ENCODE measurements at regions not wholly inside any gene's neighbourhood (a gene's known extent, or its start where the extent isn't known, plus 50 kb on each side); places are given as distances from the start of the nearest gene placed in this dataset.

- dilution Hi-C loops (cut with MboI; ENCODE audit: extremely low pct_ligation_motif_present, low sequenced_read_pairs), result no loop called here
- H3K9ac ChIP-seq (replicated peaks; ENCODE audit: extremely low read depth, insufficient read depth, low read length), result no peak overlapping the region
Measured at GRCh38 chr4:124993838-124994237, 281.3 kb upstream of the ANKRD50 start.

More at GRCh38 chr4:124993838-124994237, 281.3 kb upstream of the ANKRD50 start:
- no peak overlapping the region for H3K27ac ChIP-seq (ENCODE audit: insufficient read depth, low read depth, low read length)
- H3K4me3 ChIP-seq (replicated peaks in 1 of 3; ENCODE audit: insufficient read depth in 1 of 3, low read depth in 1 of 3, low read length in 3 of 3), result no peak overlapping the region
- no TSS peak for BruUV-seq (replicated peaks)
- H3K4me2 ChIP-seq (ENCODE audit: insufficient read depth, low read length), result no peak overlapping the region
- no peaks in the 10 kb centered on the region for H3K36me3 ChIP-seq (ENCODE audit: control insufficient read depth in 2 of 2, extremely low read depth in 1 of 2, insufficient read depth in 2 of 2, low read length in 2 of 2)
- no peaks in the 10 kb centered on the region for H3K9me1 ChIP-seq (replicated peaks; ENCODE audit: control insufficient read depth, extremely low read depth, insufficient read depth, low read length)
- DNase-seq (ENCODE audit: low read depth, low spot score), result no peak
- H3K9me3 ChIP-seq (replicated peaks; ENCODE audit: control insufficient read depth, insufficient read depth, low read length), result no peaks in the 10 kb centered on the region
- no peaks in the 10 kb centered on the region for H3K4me1 ChIP-seq (ENCODE audit: control insufficient read depth, extremely low read depth, insufficient read depth, low read length)
- CTCF ChIA-PET, result no interaction called here
- no peaks in the 10 kb centered on the region for H4K20me1 ChIP-seq (replicated peaks; ENCODE audit: control insufficient read depth, extremely low read depth, insufficient read depth, low read length)
- no peaks in the 10 kb centered on the region for H3K79me2 ChIP-seq (ENCODE audit: control insufficient read depth, insufficient read depth, low read length)
- POLR2A ChIA-PET, result no interaction called here
- H2AFZ ChIP-seq (ENCODE audit: low read depth, low read length), result no peak overlapping the region
- FAIRE-seq, result no peak
- no peak for TF ChIP-seq EZH2 (IDR thresholded peaks at IDR 0.05; ENCODE audit: borderline replicate concordance, low read depth, low read length, severe bottlenecking)
- no peak for TF ChIP-seq JUN (IDR thresholded peaks at IDR 0.05; ENCODE audit: borderline replicate concordance, insufficient read depth, insufficient read length, low read depth)
- no peak for TF ChIP-seq POLR2AphosphoS5 (IDR thresholded peaks at IDR 0.05; ENCODE audit: insufficient read depth, low read depth, low read length)
- no peak for TF ChIP-seq POLR2A (IDR thresholded peaks at IDR 0.05; ENCODE audit: low read depth, low read length)
- TF ChIP-seq FOS (IDR thresholded peaks at IDR 0.05; ENCODE audit: borderline replicate concordance, insufficient read depth, low read length), result no peak
- TF ChIP-seq GATA2 (IDR thresholded peaks at IDR 0.05; ENCODE audit: insufficient read depth, insufficient read length, low read depth, low read length), result no peak
- no peak for TF ChIP-seq CTCF (IDR thresholded peaks at IDR 0.05; ENCODE audit: extremely low read depth in 1 of 2, insufficient read depth in 1 of 2, low read depth in 1 of 2, low read length in 2 of 2)
- no peak for TF ChIP-seq MYC (IDR thresholded peaks at IDR 0.05; ENCODE audit: low read depth, low read length)
- no peak for TF ChIP-seq MAX (IDR thresholded peaks at IDR 0.05; ENCODE audit: insufficient read depth, insufficient read length)
- H3K27me3 ChIP-seq (ENCODE audit: control insufficient read depth in 2 of 2, insufficient read depth in 2 of 2, low read length in 2 of 2), result no peaks in the 10 kb centered on the region
- intact Hi-C loops (cut with micrococcal nuclease), result no loop called here
